Prostate gland (tissue), 2 donors: ENCODE measurements at regions not wholly inside any gene's neighbourhood (a gene's known extent, or its start where the extent isn't known, plus 50 kb on each side); places are given as distances from the start of the nearest gene placed in this dataset.

ENCODE experiments used
- CTCF ChIP-seq, 4 experiments: fragments of 200-600 bp in 2 of 4; fragments of 450-650 bp in 2 of 4; sonication (generic) in 2 of 4; IDR thresholded peaks; 1 replicate in 3 of 4; 2 replicates in 1 of 4; pipeline ENCODE4 v1.5.1; 2016 to 2019; ENCODE audit warnings: antibody characterized with exemption in 4 of 4, mild to moderate bottlenecking in 2 of 4, moderate library complexity in 2 of 4
- POLR2A ChIP-seq: fragments of 450-650 bp; IDR thresholded peaks from one replicate; pipeline ENCODE4 v1.6.1; 2016; ENCODE audit warnings: antibody characterized with exemption, mild to moderate bottlenecking
- POLR2AphosphoS5 ChIP-seq: sonication (generic); formaldehyde crosslinking; IDR thresholded peaks from one replicate; pipeline ENCODE4 v1.6.1; 2017; ENCODE audit warnings: antibody characterized with exemption

- TF ChIP-seq POLR2AphosphoS5 = no peak
- no peak for TF ChIP-seq POLR2A
- no peak for TF ChIP-seq CTCF (IDR thresholded peaks at IDR 0.05)
These were observed 506.3 kb upstream of the LUZP2 start for GRCh38 chr11:23990346-23991164.
